Astrocyte (in vitro differentiated cells and primary cell): ENCODE measurements at regions not wholly inside any gene's neighbourhood (a gene's known extent, or its start where the extent isn't known, plus 50 kb on each side); places are given as distances from the start of the nearest gene placed in this dataset.

Experiments
- DNase-seq: peaks from one replicate; pipeline ENCODE4 v3.0.0-alpha.2; 2010; ENCODE audit warnings: low read depth
- FAIRE-seq: peaks from 2 replicates; lab custom pipeline; 2011; peaks lifted over from hg19 to GRCh38; lab: Jason Lieb, UNC
- H2AFZ ChIP-seq: 2 replicates; pipeline ENCODE4 v1.6.0; 2012; ENCODE audit warnings: low read depth, low read length, inconsistent platforms
- H3K27ac ChIP-seq: 2 replicates; pipeline ENCODE4 v1.5.1; 2011; ENCODE audit warnings: low read depth, low read length, inconsistent platforms
- H3K27me3 ChIP-seq: 2 replicates; pipeline ENCODE4 v1.6.0; 2011; ENCODE audit warnings: low read length, inconsistent platforms; ENCODE audit not compliant: insufficient read depth
- H3K36me3 ChIP-seq: 2 replicates; pipeline ENCODE4 v1.5.1; 2011; ENCODE audit warnings: low read length, inconsistent platforms; ENCODE audit not compliant: insufficient read depth
- H3K4me1 ChIP-seq: 2 replicates; pipeline ENCODE4 v1.5.1; 2011; ENCODE audit warnings: low read length, inconsistent platforms; ENCODE audit not compliant: insufficient read depth
- H3K4me2 ChIP-seq: 2 replicates; pipeline ENCODE4 v1.6.0; 2012; ENCODE audit warnings: low read length, inconsistent platforms
- H3K4me3 ChIP-seq: 2 replicates; pipeline ENCODE4 v1.5.1; 2011; ENCODE audit warnings: low read depth, mild to moderate bottlenecking, low read length, inconsistent platforms; ENCODE audit not compliant: insufficient read depth
- H3K79me2 ChIP-seq: 2 replicates; pipeline ENCODE4 v1.6.0; 2012; ENCODE audit warnings: mild to moderate bottlenecking, low read length, inconsistent platforms; ENCODE audit not compliant: insufficient read depth
- H3K9ac ChIP-seq: 2 replicates; pipeline ENCODE4 v1.6.0; 2012; ENCODE audit warnings: mild to moderate bottlenecking, low read length, inconsistent platforms
- H3K9me3 ChIP-seq: 2 replicates; pipeline ENCODE4 v1.5.1; 2012; ENCODE audit warnings: low read depth, mild to moderate bottlenecking, low read length, inconsistent platforms; ENCODE audit not compliant: insufficient read depth
- H4K20me1 ChIP-seq: 2 replicates; pipeline ENCODE4 v1.6.0; 2012; ENCODE audit warnings: low read length, inconsistent platforms; ENCODE audit not compliant: insufficient read depth
- H3K27ac Mint-ChIP-seq: one replicate; pipeline ENCODE4 v1.8.0; 2021; ENCODE audit warnings: mild to moderate bottlenecking, mixed read lengths; ENCODE audit not compliant: unreplicated experiment
- H3K27me3 Mint-ChIP-seq: one replicate; pipeline ENCODE4 v1.8.0; 2021; ENCODE audit warnings: low read depth, mixed read lengths; ENCODE audit not compliant: unreplicated experiment
- H3K36me3 Mint-ChIP-seq: one replicate; pipeline ENCODE4 v1.8.0; 2021; ENCODE audit warnings: low read depth, mixed read lengths; ENCODE audit not compliant: unreplicated experiment
- H3K4me1 Mint-ChIP-seq: one replicate; pipeline ENCODE4 v1.8.0; 2021; ENCODE audit warnings: low read depth, mixed read lengths; ENCODE audit not compliant: unreplicated experiment
- H3K4me3 Mint-ChIP-seq: one replicate; pipeline ENCODE4 v1.8.0; 2021; ENCODE audit warnings: mild to moderate bottlenecking, moderate library complexity, mixed read lengths; ENCODE audit not compliant: unreplicated experiment
- H3K9me3 Mint-ChIP-seq: one replicate; pipeline ENCODE4 v1.8.0; 2021; ENCODE audit warnings: mild to moderate bottlenecking, mixed read lengths; ENCODE audit not compliant: unreplicated experiment
- CTCF ChIP-seq: IDR thresholded peaks from 2 replicates; pipeline ENCODE4 v1.5.1; 2011; ENCODE audit warnings: low read depth, mild to moderate bottlenecking, inconsistent platforms, low read length, moderate library complexity; ENCODE audit not compliant: insufficient read depth
- EZH2 ChIP-seq: IDR thresholded peaks from 2 replicates; pipeline ENCODE4 v1.6.1; 2012; ENCODE audit warnings: mild to moderate bottlenecking, low read length, inconsistent platforms; ENCODE audit not compliant: insufficient read depth

DNA sequence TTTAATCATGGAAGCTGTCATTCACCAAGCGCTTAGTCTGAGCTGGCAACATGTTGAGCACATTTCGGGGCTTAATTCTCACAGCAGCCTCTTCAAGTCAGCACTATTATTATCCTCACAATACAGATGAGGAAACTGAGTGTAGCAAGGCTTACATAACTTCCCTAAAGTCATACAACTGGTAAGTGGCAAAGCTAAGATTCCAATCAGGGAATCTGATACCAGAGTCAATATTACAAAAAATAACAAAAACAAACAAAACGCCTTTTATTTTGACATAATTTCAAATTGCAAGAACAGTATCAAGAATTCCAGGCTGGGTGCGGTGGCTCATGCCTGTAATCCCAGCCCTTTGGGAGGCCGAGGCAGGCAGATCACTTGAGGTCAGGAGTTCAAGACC lies 120.4 kb upstream of the DUSP21 start:
- H3K27me3 Mint-ChIP-seq = no peaks in the 10 kb centered on the region
- DNase-seq (no peak), FAIRE-seq (peak; percentile 77)
- Histone ChIP-seq H3K79me2 (no peaks in the 10 kb centered on the region), H3K27me3 (no peaks in the 10 kb centered on the region), H3K9ac (no peak overlapping the region), H3K27ac (no peak overlapping the region), H2AFZ (no peak overlapping the region), H3K4me3 (no peak overlapping the region), H3K4me1 (no peaks in the 10 kb centered on the region), H4K20me1 (no peaks in the 10 kb centered on the region), H3K36me3 (no peaks in the 10 kb centered on the region), H3K9me3 (no peaks in the 10 kb centered on the region), H3K4me2 (no peak overlapping the region)
- no peak overlapping the region for H3K4me3 Mint-ChIP-seq
- TF ChIP-seq CTCF (no peak), EZH2 (no peak)
- H3K4me1 Mint-ChIP-seq = no peaks in the 10 kb centered on the region
- no peak overlapping the region for H3K27ac Mint-ChIP-seq
- no peaks in the 10 kb centered on the region for H3K9me3 Mint-ChIP-seq
- no peaks in the 10 kb centered on the region for H3K36me3 Mint-ChIP-seq

DNA sequence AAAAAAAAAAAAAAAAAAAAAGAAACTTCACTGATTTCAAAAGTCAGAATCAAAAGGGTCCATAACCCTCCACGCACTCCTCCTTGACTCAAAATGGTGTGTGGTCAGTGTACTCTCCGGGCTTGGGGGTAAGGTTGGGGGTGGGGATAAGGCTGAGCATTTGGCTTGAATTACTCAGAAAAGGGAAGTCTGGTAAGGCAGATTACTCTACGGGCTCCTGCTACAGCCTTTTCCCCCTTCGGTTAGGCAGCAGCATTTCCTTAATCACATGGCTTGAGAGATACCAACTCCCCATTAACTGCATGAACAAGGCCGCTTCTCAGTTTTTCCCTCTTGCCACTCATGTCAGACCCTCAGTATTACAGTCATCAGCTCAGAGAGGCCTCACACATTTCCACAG lies 135.4 kb upstream of the DUSP21 start:
- no peak for FAIRE-seq
- no peak overlapping the region for H2AFZ ChIP-seq
- no peaks in the 10 kb centered on the region for H3K4me1 ChIP-seq
- no peaks in the 10 kb centered on the region for H3K27me3 ChIP-seq
- Mint-ChIP-seq H3K4me3 (no peak overlapping the region), H3K4me1 (no peaks in the 10 kb centered on the region), H3K9me3 (no peaks in the 10 kb centered on the region), H3K27ac (no peak overlapping the region), H3K27me3 (no peaks in the 10 kb centered on the region), H3K36me3 (no peaks in the 10 kb centered on the region)
- H3K36me3 ChIP-seq = no peaks in the 10 kb centered on the region
- TF ChIP-seq EZH2 (no peak), CTCF (no peak)
- H3K9ac ChIP-seq = no peak overlapping the region
- H3K27ac ChIP-seq = no peak overlapping the region
- H3K9me3 ChIP-seq = no peaks in the 10 kb centered on the region
- DNase-seq = no peak
- H3K79me2 ChIP-seq = no peaks in the 10 kb centered on the region
- no peaks in the 10 kb centered on the region for H4K20me1 ChIP-seq
- H3K4me2 ChIP-seq = no peak overlapping the region
- no peak overlapping the region for H3K4me3 ChIP-seq

DNA sequence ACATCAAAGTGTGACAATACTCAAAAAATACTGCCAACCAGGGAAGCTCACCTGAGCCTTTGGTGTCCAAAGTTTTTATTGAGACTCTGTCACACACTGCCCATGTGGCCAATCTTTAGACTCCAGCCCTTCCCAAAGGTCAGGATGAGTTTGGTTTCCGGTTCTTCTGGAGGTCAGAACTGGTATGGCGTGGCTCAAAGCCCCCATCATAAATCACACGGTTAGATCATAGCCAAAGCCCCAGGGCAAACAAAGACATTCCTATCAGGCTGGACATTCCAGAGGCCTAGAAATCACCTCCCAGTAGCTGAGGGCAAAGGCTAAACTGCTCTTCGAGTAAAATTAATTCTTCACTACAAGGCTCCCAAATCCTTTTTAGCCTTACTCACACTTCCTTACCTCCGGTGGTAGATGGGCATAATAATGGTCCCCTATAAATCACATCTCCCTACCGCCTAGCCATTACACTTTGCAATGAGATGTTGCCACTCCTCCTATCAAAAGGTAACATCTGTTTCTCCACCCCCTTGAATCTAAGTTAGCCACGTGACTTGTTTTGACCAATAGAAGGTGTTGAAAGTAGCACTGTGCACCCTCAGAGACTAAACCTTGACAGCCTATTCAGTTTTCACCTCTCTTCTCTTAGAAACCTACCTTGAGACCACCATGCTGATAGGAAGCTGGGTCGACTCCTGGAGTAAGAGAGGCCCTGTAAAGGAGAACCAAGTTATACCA lies 137.8 kb upstream of the DUSP21 start:
- Mint-ChIP-seq H3K27ac (peak overlapping the region; percentile 9), H3K4me1 (no peaks in the 10 kb centered on the region), H3K4me3 (no peak overlapping the region), H3K27me3 (no peaks in the 10 kb centered on the region), H3K36me3 (no peaks in the 10 kb centered on the region), H3K9me3 (no peaks in the 10 kb centered on the region)
- H3K27me3 ChIP-seq = no peaks in the 10 kb centered on the region
- no peak overlapping the region for H3K4me3 ChIP-seq
- H4K20me1 ChIP-seq = no peaks in the 10 kb centered on the region
- H3K9me3 ChIP-seq = no peaks in the 10 kb centered on the region
- no peak for TF ChIP-seq CTCF
- no peak for TF ChIP-seq EZH2
- H3K79me2 ChIP-seq = no peaks in the 10 kb centered on the region
- H3K9ac ChIP-seq = no peak overlapping the region
- no peak overlapping the region for H3K27ac ChIP-seq
- peak; percentile 62 for FAIRE-seq
- no peaks in the 10 kb centered on the region for H3K36me3 ChIP-seq
- DNase-seq = no peak
- H3K4me1 ChIP-seq = no peaks in the 10 kb centered on the region
- H2AFZ ChIP-seq = no peak overlapping the region
- no peak overlapping the region for H3K4me2 ChIP-seq
